Middle frontal gyrus (tissue), 1 donor: ENCODE measurements at regions not wholly inside any gene's neighbourhood (a gene's known extent, or its start where the extent isn't known, plus 50 kb on each side); places are given as distances from the start of the nearest gene placed in this dataset.

ENCODE experiments used
- DNase-seq: peaks from one replicate; pipeline ENCODE4 v3.0.0-alpha.2; 2015; ENCODE audit warnings: low spot score; ENCODE audit errors: extremely low spot score

DNA sequence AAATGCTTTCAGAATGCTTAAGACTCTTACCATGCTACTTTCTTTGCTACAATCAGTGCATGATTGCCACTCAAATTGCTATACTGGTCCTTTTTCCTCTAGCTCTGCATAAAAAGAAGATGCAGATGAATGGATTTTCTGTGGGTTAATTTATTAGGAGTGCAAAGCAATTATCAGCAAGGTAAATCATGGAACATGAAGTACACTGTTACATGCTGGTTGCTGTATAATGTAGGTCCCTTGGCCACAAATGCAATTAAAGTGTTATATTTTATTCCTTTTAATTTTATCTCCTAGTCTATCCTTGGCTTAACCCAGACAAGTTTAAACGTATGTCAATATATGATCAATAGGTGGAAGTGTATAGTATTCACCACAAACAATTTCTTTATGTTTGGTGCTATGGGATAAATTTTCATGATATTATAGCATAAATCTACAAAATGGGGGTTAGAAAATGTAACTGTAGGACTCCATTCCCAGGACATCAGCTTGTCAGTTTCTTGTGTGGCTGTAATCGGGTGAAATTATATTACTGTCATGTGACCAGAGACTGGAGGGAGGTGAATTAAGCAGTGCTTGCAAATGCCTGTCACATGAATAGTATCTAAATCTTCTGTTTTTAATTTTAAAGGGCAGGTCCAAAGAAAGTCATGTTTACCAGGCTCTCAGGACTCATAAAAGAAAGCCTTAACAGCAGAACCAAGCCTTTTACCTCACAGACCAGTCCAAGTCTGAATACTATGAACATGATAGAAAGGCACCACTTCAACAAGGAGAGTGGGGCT, 176.9 kb upstream of the ID4 start:
- DNase-seq = no peak

DNA sequence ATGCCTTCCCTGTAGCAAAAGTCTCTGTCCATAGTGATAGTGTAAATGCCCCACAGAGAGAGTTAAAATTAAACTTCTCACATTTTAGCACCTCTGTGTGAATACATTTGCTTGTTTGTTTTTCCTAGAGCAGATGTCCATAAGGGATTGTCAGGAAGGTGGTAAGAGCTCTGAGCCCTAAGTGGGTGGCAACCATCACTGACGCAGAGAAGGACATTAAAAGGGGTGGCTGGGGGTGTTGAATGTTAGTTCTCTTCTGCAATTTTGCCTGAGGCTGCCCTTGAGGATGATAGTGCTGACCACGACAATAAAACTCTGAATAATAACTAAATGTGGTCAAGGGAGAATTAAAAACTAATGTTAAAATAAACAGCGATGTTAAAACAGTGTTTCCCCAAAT, 174.3 kb upstream of the ID4 start:
- DNase-seq = no peak

DNA sequence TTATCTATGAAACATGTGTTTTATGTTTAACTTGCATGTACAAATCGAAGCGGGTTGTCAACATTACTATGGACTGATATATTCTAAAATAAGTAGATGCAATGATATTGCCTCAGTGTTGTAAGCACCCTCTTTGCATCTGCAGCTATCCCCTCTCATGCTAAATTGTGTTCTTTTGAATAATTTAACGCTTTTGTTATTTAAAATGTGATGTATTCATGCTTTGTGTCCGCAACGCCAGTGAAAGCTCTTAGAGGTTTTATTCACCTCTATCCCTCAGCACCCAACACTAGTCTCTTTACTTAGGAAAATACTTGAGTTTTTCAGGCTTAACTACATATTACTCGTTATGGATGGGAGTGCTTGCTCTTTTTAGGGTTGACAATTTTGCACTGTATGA, 173.7 kb upstream of the ID4 start:
- DNase-seq = no peak

DNA sequence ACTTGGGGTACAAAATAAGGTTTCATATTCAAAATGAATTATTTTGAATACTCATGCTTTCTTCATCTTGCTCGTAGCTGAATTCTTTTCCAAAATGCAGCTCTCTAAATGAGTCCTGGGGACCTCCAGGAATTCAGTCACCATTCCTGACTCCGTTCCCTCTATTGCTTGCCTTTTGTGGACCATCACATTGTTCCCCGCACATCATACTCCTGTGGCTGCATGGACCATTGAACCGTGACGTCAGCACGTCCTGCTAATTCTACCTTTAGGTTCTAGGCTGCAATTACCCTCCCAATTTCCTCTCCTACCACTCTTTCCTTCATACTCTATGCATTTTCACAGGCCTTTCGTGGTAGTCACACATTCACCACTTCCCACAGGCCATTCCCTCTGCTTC, 173.1 kb upstream of the ID4 start:
- no peak for DNase-seq

GRCh38 chr6:19664878-19665612, 172.1 kb upstream of the ID4 start:
- no peak for DNase-seq

GRCh38 chr6:19665613-19665909, 171.6 kb upstream of the ID4 start:
- no peak for DNase-seq

- DNase-seq = no peak
These were observed 168.5 kb upstream of the ID4 start for GRCh38 chr6:19668710-19669109.

DNA sequence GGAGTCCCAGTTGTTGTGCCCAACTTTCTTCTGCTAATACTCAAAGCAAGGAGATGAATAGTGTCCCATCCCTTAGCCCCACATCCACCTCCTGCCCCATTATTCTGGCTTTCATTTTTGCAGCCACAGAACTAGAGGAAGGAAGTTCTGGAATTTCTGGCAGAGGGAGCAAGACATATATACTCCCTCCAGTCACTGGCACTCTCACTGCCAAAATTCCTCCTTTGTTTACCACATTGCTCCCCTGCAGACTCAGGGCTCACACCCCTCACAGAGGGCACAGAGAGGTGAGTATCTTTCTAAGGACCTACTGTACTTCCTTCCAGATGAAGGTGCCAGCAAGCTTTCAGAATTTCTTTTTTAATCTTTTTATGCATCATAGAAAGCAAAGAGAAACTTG, 168.0 kb upstream of the ID4 start:
- DNase-seq = no peak

DNA sequence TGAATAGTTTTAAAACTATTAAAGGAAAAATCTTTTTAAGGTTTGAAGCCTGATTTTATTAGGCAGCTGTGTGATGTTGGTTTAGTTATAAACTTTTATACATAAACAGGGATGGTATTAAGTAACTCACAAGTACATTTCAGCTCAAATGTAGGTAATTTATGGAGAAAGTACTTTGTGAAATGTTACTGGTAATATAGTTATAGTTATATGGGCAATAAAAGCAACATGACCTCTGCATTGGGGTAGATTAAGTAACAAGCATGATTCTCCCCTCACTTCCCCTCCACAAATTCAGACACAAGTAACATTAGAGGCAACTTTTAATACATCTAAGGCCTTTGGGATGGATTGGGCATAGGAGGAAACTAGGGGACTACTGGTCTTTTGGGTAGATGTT, 154.3 kb upstream of the ID4 start:
- DNase-seq = no peak

DNA sequence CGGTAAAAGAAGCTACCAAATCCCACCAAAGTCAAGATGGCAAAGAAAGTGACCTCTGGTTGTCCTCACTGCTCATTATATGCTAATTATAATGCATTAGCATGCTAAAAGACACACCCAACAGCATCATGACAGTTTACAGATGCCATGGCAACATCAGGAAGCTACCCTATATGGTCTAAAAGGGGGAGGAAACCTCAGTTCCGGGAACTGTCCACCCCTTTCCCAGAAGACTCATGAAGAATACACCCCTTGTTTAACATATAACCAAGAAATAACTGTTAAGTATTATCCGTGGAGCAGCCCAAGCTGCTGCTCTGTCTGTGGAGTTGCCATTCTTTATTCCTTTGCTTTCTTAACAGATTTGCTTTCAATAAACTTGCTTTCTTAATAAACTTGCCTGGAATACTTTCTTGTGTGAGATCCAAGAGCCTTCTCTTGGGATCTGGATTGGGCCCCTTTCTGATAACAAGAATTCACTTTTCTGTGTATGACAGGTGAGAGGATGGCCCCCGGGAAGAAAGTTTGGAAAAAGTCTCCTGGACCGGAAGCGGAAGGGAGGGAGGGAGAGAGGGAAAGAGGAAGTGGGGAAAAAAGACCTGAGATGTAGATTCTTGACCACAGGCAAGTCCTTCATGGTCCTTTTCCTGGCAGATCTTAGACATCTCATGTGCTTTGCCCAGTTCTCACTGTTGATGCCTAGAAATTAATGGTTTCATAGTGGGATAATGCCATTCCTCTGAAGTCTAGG, 146.7 kb upstream of the ID4 start:
- no peak for DNase-seq

GRCh38 chr6:19691465-19692167, 145.6 kb upstream of the ID4 start:
- no peak for DNase-seq

- DNase-seq = no peak
These were observed 144.5 kb upstream of the ID4 start for GRCh38 chr6:19692506-19693298.

DNA sequence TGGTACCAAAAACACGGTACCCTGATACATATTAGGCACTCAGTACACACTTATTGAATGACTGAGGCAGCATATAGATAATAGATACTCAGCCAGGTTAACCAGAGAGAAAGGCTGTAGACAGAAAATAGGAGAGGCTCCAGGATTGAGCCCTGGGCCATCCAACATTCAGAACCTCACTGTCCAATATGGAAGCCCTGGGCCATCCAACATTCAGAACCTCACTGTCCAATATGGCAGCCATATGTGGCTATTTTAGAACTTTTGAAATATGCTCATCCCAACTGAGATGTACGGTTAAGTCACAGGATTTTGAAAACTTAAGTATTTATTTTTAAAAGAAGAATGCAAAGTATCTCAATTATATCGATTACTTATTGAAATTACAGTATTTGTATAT, 142.5 kb upstream of the ID4 start:
- DNase-seq = no peak

DNA sequence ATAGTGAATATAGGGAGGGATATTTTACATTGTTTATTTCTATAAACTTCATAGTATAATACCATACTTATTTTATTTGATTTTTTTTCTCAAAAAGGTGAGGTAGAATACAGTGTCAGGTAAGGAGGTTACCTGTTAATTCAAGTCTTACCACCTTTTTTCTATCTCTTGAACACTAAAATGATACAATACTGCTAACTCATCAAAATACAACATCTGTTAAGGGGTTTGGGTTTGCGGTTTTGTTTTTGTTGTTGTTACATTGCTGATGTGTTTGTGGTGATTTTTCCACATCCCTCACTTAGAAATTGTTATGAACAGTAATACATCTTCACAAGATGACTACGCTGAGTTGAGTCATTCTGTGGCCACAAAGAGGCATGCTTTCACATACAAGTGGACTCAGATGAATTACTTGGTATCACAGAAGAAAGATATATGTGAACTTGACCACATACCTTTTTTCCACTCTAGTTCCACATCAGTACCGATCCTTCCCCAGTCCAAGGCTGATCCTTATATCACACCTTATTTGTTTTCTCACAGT, 139.4 kb upstream of the ID4 start:
- DNase-seq = no peak

DNA sequence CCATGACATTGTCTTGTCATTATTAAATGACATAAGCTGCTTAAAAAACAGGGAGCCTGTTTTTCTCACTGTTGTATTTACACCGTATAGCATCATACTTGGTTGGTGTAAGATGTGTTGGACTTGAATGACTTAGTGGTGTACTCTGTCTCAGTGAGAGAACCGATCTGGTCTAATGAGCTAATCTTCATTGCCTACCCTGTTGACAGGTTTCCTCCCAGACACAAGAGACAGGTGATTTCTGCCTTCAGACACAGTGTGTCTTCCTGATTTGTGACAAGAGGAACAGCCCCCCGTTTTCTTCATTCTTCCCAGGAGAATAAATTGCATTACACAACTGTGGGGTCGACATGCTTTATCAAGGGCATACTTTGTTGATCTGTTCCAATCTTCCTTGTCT, 137.2 kb upstream of the ID4 start:
- no peak for DNase-seq

GRCh38 chr6:19705606-19706005, 131.6 kb upstream of the ID4 start:
- DNase-seq = no peak

DNA sequence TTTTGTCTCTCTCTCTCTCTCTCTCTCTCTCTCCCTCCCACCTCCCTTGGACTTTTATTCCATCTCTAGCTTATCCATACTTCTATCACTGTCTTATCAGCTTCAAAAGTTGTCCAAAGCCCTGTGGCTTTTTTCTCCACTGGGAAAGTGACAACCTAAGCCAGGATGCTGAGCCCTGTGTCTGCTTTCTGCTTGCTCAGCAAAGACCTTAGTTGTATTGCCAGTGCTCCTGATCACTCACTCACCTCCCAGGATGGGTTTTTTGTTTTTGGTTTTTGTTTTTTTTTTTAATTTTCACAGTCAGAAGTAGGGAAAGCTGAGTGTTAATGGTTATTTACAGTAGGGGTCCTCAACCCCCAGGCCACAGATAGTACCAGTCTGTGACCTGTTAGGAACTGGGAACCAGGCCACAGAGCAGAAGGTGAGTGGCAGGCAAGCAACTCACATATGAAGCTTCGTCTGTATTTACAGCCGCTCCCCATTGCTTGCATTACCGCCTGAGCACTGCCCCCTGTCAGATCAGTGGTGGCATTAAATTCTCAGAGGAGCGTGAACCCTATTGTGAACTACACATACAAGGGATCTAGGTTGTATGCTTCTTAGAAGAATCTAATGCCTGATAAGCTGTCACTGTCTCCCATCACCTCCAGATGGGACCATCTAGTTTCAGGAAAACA, 125.0 kb upstream of the ID4 start:
- no peak for DNase-seq

DNA sequence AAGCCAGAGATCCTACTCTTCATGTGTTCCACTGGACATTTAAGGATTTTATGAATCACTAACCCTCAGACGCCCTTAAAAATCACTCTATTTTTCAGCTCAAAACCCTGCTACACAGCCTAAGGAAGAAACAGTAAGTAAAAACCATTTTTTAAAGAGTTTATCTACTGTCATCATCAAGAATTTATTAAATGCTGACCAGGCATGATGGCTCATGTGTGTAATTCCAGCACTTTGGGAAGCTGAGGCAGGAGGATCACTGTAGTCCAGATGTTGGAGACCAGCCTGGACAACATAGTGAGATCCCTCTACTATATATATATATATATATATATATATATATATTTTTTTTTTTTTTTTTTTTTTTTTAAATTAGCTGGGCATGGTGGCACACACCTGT, 124.2 kb upstream of the ID4 start:
- no peak for DNase-seq

- DNase-seq = no peak
These were observed 123.8 kb upstream of the ID4 start for GRCh38 chr6:19713411-19713810.

GRCh38 chr6:19713984-19714383, 123.2 kb upstream of the ID4 start:
- DNase-seq = no peak
